ENCODE measurements at regions not wholly inside any gene's neighbourhood (a gene's known extent, or its start where the extent isn't known, plus 50 kb on each side); places are given as distances from the start of the nearest gene placed in this dataset.

GRCh38 chrY:7461873-7462525, 550.4 kb upstream of the AMELY start:
- no peak for DNase-seq (ENCODE audit: extremely low spot score)
- ChIA-PET CTCF (no interaction called here), POLR2A (no interaction called here)
- no peak for TF ChIP-seq CTCF (IDR thresholded peaks at IDR 0.05; ENCODE audit: control extremely low read depth, extremely low read depth, low read depth, missing control alignments)

GRCh38 chrY:7459802-7460201, 548.2 kb upstream of the AMELY start:
- CTCF ChIA-PET, result no interaction called here
- no peak for TF ChIP-seq CTCF (IDR thresholded peaks at IDR 0.05; ENCODE audit: control extremely low read depth, extremely low read depth, low read depth, missing control alignments)
- POLR2A ChIA-PET, result no interaction called here
- DNase-seq (ENCODE audit: extremely low spot score), result no peak

GRCh38 chrY:7458301-7459078, 546.9 kb upstream of the AMELY start:
- TF ChIP-seq CTCF (IDR thresholded peaks at IDR 0.05; ENCODE audit: control extremely low read depth, extremely low read depth, low read depth, missing control alignments), result no peak
- ChIA-PET POLR2A (no interaction called here), CTCF (no interaction called here)
- no peak for DNase-seq (ENCODE audit: extremely low spot score)

GRCh38 chrY:7457286-7458015, 545.9 kb upstream of the AMELY start:
- TF ChIP-seq CTCF (IDR thresholded peaks at IDR 0.05; ENCODE audit: control extremely low read depth, extremely low read depth, low read depth, missing control alignments), result no peak
- no peak for DNase-seq (ENCODE audit: extremely low spot score)
- CTCF ChIA-PET, result no interaction called here
- POLR2A ChIA-PET, result no interaction called here

DNA sequence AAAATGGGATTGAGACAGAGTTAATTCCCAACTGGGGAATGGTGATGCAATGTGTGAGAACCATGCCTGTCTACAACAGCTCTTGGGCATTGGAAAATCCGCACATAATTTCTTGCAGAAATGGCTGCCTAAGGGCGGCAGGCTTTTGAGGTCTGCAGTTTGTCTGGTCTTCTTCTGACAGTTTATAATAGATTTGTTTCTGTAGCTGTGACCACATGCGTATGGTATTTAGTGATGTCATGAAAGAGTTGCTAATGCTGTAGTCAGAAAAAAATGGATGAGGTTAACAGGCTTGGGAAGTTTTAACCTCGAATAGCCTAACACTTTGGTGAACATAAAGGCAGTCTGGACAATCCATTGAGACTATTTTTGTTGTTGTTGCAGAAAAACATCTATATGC, 544.1 kb upstream of the AMELY start:
- ChIA-PET POLR2A (no interaction called here), CTCF (no interaction called here)
- no peak for TF ChIP-seq CTCF (IDR thresholded peaks at IDR 0.05; ENCODE audit: control extremely low read depth, extremely low read depth, low read depth, missing control alignments)
- DNase-seq (ENCODE audit: extremely low spot score), result no peak

DNA sequence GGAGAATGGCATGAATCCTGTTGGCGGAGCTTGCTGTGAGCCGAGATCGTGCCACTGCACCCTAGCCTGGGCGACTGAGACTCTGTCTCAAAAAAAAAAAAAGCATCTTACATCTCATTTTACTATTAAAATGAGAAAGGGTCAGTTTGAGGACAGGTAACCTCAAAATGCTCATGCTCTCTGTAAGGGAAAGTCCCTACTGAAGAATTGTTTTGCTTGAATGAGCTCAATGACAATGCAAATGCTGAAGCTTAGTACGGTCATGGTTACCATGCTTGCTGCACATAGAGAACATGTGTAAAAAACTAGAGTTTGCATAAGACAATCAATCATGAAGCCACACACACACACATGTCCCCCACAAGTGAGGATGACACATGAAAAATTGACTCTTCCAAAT, 541.8 kb upstream of the AMELY start:
- POLR2A ChIA-PET, result no interaction called here
- CTCF ChIA-PET, result no interaction called here
- DNase-seq (ENCODE audit: extremely low spot score), result peak; percentile 6
- TF ChIP-seq CTCF (IDR thresholded peaks at IDR 0.05; ENCODE audit: control extremely low read depth, extremely low read depth, low read depth, missing control alignments), result no peak

Measured in GM10248 (cell line).